ENCODE measurements at regions not wholly inside any gene's neighbourhood (a gene's known extent, or its start where the extent isn't known, plus 50 kb on each side); places are given as distances from the start of the nearest gene placed in this dataset.

DNA sequence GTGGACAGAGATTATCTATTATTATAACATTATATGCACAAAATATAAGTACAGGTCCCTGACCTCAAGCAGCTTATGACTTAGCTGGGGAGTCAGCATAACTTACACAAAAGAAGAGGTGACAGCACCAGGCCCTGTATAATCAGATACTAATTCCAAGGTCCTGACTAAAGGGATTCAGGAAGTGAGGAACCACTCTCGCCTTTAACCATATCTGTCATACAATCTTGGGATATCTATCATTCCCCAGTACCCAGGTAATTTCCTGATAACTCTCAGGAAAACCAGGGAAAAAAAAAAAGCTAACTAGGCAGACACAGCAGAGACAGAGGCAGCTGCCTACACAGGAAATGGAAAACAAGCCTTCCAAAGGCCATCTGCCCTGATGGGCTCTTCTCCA is 78.5 kb upstream of the CAMK1G start:
- no peak for DNase-seq

DNA sequence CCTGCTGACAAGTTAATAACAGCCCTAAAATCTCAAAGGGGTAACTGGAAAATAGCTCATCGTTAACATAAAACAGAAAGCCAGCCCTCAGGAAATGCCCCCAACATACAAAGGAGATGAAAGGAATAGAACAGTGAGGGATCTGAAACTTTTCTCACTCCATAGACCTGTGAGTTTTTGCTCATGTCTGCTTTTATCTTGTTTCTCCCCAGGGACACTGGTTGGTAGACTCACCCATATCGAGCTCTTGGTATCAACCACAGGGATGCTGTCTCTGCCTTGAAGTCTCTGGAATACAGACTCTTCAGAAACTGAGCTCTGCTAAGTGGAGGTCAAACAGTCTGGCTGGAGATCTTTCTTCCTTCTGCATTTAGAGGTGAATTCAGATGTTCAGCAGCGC is 77.4 kb upstream of the CAMK1G start:
- no peak for DNase-seq

DNA sequence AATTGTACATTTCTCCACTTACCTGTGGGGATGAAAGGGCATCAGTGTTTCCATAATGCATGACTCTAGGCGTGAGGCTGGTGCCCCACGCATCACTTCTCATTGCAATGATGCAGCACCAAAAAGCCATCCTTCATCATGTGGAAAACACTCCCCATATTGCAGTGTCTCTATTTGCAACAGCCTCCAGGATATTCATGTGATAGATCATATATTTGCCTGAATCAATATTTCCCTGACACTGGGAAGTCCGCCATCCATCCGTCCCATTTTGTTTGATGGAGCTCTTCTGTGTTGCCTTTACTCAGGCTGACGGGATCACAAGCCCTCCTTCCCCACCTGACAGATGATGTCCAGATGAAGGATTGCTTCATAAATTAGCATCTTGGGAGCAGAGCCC is 74.5 kb upstream of the CAMK1G start:
- no peak for DNase-seq

DNA sequence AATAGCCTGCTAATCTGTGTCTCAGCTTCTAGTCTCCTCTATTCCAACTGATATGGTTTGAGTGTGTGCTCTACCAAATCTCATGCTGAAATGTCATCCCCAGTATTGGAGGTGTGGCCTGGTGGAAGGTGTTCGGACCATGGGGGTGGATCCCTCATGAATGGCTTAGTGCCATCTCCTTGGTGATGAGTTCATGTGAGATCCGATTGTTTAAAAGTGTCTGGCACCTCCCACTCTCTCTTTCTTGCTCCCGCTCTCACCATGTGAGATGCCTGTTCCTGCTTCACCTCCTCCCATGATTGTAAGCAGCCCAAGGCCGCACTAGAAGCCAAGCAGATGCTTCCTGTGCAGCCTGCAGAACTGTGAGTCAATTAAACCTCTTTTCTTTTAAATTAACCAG is 73.5 kb upstream of the CAMK1G start:
- DNase-seq = no peak

DNA sequence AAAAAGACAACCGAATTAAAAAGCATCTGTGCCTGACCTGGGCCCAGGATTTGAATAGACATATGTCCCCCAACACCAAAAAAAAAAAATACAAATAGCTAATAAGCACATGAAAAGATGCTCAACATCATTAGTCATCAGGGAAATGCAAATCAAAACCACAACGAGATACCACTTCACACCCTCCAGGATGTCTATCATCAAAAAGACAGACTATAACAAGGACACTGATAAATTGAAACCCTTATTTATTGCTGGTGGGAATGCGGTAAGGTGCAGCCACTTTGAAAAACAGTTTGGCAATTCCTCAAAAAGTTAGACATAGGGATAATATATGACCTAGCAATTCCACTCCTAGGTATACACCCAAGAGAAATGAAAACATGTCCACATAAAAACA is 72.3 kb upstream of the CAMK1G start:
- DNase-seq = no peak

DNA sequence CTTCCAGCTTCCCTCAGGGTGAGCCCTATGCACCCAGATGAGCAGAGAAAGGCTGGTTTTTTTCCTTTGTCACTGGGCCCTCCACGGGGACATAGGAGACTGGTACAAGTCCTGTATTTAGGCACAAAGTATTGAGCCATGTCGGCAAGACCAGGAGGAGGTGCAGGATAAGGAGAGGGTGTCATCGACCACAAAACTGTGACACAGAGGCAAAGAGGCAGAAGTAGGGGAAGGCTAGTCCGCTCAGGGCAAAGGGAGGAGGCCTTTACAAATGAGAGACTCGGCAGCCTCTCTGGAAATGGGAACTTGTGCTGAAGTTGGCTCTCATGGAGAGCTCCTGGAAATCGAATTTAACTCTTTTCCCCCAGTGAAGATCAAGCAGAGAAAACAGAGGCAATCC is 70.7 kb upstream of the CAMK1G start:
- DNase-seq = no peak

DNA sequence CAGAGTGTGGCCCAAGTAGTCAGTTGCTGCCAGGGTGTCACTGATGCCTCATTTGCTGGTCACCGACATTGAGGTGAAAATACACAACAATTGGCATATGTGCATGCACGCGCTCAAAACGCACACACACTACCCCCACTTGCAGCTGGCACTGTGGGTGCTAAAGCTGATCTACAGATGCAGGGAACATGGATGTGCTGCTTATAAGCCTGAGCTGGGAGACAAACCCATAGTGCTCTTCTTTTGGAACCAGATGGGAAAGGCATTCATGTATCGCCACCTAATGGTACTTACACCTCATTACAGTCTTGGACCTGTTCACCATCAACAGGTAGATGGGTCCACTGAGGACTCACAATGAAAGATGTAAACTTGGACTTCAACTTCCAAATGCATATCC is 70.3 kb upstream of the CAMK1G start:
- DNase-seq = no peak

DNA sequence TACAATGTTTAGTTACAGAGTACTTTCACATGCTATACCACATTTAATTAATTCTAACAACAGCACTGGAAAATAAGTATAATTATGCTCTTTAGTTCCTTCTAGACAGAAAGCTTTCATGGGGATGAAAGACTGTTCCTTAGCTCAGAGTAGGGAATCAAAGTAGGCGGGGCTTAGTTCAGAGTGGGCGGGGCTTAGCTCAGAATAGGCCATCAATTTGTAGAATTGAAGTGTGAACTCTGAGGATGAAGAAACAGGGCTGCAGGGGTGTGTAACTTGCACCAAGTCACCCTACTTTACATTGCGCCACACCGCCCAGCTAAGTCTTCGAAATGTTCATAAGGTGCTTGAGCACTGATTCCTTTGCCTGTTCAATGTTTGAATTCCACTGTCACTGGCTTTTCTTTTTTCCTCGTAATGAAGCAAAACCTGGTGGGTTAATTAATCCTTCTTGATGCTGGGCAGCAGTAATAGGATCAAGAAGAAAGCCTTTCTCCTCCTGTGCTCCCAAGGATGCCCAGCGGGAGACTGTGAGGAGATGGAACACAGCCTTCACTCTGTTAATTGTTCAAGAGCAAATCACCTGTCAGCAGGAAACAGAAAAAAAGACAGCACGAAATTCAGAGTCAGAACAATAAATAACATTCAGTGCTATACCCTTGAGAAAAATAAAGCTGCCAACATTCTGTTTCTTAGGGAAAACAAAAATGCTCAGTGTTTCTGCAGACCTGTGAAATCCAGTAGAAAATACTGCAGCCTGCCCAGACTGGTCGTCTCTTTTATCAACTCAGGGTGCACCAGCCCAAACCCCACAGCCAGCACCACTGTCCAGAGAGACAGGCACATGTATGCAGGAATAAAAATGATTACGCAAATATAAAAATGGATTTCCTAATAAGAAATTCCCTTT is 66.5 kb upstream of the CAMK1G start:
- no peak for DNase-seq

DNA sequence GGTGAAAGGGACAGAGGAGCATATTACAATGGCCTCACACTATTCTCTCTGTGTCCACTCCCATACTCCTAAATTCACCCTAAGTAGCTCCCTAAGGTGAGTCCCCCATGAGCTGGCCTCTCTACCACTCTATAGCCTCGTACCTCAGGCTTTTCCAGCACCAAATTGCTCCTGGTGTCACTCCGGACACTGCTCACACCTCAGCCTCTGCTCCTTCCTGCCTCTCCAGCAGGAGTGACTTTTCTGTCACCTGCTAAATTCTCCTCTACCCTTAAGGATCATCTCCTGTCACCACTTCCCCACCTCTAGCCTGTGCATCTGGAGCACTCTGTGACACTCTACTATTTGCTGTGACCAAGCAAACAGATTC is 65.8 kb upstream of the CAMK1G start:
- no peak for DNase-seq

DNA sequence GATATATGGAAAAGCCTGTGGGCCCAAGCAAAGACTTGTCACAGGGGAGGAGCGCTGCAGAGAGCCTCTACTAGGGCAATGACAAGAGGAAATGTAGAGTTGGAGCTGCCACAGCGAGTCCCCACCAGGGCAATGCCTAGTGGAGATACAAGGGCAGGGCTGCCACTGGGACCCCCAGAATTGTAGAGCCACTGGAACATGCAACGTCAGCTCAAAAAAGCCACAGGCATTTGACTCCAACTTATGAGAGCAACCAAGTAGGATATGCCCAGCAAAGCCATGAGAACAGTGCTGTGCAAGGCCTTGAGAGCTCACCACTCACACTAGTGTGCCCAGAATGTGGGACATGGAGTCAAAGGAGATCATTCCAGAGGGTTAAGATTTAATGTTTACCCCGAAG is 63.7 kb upstream of the CAMK1G start:
- DNase-seq = no peak

DNA sequence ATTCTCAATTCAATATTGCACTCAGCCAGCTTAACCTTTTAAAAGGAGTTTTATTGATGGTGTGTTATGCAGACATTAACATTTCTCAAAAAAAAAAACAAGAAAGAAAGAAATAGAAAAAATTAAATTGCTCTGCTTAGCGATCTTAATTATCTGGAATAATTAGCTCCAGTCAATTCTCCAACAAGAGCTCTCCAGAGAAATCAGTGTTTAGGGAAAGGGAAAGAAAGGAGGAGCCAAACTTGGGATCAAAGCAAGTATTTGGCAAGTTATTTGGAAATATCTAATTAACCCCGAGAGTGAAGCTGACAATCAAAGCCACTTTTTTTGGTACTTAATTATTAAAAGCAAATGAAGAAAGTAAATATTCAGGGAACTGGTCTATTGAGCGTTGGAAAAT is 60.7 kb upstream of the CAMK1G start:
- DNase-seq = no peak

DNA sequence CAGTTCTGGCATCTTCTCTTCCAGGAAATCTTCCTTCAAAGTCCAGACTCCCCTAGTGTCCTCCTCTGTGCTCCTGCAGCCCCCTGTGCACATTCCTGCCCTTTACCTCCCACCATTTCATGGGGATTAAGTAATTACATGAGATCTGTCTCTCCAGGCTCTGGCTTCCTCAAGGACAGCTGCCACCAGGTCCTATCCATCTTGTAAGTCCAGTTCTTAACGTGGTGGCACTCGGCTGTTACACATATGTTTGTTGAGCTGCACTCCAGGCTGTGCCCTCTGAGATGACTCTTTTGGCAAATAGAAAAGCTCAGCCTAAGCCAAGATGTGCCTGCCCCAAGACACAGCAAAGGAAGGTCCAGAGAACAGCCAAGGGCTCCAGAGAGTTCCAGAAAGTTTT is 57.4 kb upstream of the CAMK1G start:
- DNase-seq = no peak

DNA sequence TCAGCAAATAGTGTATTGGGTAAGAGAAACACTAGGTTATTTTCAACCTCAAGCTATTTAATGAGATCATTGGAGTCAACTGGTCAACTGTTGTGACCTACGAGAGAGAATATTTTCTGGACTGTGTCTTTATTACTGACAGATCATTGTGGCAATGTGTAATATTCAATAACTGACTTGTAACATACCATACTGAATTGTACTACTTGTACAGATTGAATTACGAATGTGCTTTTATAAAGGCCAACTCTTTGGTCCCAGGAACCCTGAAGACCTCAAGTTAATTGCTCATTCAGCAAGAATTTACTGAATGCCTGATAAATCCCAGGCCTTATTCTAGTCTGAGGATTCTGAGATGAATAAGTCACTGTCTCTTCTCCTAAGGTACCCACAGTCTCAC is 56.1 kb upstream of the CAMK1G start:
- DNase-seq = no peak

DNA sequence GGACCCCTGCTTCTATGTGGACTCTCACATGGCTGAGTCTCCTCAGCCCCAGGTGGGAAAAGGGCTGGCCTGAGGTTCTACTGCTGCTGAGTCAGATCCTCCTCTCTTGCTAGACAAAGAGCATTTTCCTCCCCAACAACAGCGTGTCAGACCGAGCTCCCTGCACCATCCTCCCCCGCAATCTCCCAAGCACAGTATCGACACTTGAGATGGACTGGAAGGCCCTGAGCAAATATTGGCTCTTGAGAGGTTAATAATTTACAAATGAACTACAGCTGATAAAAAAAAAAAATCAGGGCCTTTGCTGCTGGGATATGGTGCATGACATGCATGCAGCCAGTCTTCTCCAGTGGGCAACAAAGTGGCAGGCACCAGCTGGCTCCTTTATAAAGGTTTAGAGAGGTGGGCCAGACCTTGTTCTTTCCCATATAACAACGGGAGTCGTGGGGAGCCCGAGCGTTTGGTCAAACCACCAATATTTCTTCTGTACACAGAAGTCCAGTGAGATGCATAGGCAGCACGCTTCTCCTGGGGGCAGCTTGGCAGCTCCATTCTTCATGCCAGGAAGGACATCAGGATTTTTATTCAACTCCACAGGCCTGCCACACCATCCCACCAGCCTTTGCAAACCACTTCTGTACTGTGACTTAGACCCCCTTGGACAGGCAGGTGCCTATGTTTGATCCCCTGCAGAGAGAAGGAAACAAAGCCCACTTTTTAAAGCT is 55.4 kb upstream of the CAMK1G start:
- peak; percentile 43 for DNase-seq

DNA sequence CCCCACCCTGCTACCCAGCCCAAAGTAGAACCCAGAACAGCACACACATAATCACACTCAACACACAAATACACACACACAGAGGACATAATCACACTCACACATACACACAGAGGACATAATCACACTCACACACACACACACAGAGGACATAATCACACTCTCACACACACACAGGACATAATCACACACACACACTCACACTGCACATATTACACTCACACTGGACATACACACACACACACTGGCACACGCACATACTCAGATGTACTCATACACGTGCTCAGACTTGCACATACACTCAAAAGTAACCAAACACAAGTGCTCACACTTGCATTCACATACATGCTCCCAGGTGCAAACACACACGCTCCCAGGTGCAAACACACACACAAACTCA is 54.3 kb upstream of the CAMK1G start:
- no peak for DNase-seq

DNA sequence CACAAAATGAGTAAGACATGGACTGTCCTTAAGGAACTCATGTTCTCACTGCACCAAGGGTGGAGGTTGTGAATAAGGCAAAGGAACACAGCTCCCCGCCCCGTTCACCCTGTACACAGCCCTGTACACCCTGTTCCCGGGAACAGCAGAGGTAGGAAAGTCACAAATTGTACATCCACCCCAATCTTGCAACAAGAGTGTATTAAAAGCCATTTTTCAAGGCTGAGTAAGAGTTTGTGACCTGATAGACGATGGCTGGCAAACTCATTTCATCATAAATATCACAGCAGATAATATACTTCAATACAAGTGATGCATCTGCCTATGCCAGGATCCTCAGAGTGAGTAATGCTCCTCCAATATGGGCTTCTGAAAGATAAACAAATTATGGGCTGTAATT is 52.5 kb upstream of the CAMK1G start:
- DNase-seq = no peak

DNA sequence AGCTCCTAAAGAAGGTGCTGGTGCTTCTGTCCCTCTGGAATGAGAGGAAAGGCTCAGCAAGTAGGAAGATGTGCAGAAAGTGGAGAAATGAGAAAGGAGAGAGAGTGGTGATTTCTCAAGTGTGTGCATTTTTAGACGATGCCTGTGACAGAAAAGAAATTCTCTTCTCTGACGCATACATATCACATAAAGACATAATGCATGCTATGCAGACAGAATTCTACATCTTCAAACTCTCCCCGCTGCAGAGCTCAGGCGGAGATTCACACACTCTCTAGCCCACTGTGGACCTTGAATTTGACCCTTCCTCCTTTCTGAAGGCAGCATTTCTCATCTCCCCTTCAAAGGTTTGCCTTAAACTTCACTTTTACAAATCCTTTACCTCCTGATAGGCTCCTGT is 52.0 kb upstream of the CAMK1G start:
- DNase-seq = no peak

All from renal pelvis (tissue), 1 donor.